ENCODE measurements at regions not wholly inside any gene's neighbourhood (a gene's known extent, or its start where the extent isn't known, plus 50 kb on each side); places are given as distances from the start of the nearest gene placed in this dataset.

- DNase-seq (ENCODE audit: low spot score): no peak
Measured at GRCh38 chr2:57515366-57515765, 531.2 kb upstream of the VRK2 start.

DNA sequence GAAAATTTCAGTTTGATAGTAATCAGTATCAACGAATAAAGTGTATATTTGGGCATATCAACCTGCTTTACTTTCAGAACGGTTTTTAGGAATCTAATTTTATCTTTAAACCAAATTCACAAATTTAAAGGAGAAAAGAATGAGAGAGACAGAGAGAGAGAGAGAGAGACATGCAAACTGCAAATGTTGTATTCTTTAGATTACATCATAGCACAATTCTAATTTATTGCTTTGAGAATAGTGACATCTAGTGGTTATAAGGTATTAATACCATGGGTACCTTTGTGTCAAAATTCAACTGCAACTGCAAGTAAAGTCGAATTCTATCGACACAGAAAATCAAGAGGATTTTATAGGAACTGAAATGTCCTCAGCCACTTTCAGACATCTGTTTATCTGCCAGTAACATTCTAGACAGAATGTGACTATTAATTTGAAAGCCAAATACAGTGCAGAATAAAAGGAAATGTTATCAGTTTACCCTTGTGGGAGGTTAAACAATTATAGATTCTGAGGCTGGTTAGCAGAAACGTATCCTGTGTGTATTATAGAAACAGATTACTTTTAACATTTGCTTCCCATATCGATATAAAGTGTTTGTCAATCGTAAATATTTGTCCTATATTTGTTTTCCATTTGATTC is 529.8 kb upstream of the VRK2 start:
- DNase-seq (ENCODE audit: low spot score): peak; percentile 7

GRCh38 chr2:57523304-57523703 is 523.3 kb upstream of the VRK2 start:
- DNase-seq (ENCODE audit: low spot score): no peak

GRCh38 chr2:57527685-57528084 is 518.9 kb upstream of the VRK2 start:
- no peak for DNase-seq (ENCODE audit: low spot score)

DNA sequence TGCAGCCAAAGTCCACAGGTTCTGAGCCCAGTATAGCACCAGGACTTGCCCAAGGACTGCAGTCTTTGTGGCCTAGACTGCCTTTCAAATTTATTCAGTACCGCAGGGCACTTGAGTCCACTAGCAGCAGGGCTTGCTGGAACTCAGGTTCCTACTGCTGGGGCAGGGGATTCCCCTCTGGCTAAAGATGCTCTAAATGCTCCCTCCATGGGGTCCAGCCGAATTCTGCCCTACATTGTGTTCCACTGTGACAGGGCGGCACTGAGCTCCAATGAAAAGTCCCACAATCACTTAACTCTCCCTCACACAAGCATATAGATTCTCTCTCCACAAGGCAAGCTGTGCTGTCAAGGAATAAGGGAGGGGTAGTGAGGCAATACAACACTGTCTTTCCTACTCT is 518.1 kb upstream of the VRK2 start:
- no peak for DNase-seq (ENCODE audit: low spot score)

DNA sequence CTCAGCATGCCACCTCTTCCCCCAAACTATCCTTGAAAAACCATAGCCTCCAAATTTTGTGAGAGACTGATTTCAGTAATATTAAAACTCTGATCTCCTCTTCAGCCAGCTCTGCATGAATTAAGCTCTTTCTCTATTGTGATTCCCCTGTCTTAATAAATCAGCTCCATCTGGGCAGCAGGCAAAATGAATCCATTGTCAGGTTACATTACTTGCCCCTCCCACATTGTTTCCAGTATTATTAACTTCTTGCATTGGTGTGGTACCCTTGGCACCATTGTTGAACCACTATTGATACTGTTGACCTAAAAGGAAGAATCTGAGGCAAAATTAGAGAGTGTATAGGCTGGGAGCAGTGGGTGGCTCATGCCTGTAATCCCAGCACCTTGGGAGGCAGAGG is 512.2 kb upstream of the VRK2 start:
- DNase-seq (ENCODE audit: low spot score): no peak

GRCh38 chr2:57536535-57537231 is 509.9 kb upstream of the VRK2 start:
- DNase-seq (ENCODE audit: low spot score): no peak

GRCh38 chr2:57539761-57540160 is 506.8 kb upstream of the VRK2 start:
- DNase-seq (ENCODE audit: low spot score): no peak

DNA sequence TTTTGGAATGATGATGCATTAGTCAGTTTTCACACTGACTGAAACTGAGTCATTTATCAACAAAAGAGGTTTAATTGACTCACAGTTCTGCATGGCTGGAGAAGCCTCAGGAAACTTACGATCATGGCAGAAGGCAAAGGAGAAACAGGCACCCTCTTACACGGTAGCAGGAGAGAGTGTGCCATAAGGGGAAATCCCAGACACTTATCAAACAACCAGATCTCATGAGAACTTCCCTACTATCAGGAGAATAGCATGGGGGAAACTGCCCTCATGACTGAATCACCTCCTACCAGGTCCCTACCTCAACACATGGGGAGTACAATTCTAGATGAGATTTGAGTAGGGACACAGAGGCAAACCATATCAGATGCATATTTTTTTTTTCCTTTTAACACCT is 504.5 kb upstream of the VRK2 start:
- no peak for DNase-seq (ENCODE audit: low spot score)

DNA sequence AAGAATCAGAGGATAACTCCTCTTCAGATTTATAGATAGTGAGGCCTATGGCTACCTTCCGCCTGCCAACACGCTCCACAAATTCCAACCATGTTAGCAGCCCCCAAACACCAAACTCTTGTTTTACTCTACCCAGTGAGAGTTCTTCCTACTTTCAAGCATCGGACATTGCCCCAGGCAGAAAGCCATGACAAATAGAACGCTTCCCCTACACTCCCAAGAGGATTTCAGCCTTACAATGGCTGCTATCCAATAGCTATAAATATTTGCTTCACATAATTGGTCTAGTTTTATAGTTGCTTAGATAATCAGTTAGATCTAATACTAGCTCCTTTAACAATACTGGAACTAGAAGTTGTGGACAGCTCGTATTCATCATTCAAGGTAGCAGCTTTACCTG is 503.4 kb upstream of the VRK2 start:
- DNase-seq (ENCODE audit: low spot score): no peak

DNA sequence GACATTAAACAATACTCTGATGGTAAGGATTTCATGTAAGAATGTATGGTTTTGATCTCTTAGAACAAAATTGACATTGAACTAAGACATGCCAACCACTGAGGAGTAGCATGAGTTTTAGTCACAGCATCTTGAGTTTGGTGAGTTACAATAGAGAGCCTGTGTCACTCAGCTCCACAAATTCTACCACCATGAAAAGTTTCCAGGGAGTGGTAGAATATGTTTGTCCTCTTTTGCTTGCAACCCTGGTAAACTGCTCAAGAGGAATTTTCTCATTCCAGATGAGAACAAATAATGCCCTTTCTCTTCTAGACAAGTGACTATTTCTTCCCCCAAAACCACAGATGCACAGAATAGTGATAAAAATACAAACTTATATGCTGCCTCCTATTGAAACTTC is 502.0 kb upstream of the VRK2 start:
- no peak for DNase-seq (ENCODE audit: low spot score)

GRCh38 chr2:57546478-57546877 is 500.1 kb upstream of the VRK2 start:
- DNase-seq (ENCODE audit: low spot score): no peak

DNA sequence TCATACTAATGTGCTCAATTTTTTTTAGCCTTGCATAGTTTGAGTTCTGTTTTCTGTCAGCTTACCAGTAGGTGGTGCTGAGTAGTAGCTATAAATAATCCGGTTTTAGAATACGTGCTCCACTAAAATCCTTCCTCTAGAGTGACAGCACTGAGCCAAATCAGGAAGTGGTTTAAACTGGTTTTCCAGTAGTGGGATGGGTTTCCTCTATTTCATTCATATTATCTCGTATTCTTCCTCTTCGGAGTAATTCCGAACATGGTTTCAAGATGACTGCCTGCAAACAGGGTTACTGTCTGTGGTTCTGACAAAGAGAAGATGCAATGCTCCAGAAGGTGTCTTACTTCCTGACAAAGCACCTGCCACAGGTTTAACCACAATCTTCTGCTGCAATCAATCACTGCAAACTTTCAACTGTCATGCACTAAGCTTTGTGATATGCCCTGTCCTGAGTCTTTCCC is 496.9 kb upstream of the VRK2 start:
- no peak for DNase-seq (ENCODE audit: low spot score)

DNA sequence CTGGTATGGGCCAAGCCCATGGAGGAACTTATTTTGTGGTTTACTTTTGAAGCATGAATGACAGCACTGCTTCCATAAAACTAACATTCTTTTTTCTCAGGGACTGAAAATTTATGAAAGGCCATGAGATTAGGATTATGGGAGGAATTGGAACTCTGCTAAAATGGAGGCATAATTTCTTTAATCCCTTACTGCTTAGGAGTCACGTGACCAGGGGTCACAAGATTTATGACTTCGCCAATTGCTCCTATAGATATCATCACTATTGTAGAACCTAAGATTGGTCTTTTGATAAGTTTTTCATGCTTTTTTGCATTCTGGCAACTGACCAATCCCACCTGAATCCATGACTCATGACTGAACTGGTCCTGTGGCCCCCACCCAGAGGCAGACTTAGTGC is 495.7 kb upstream of the VRK2 start:
- no peak for DNase-seq (ENCODE audit: low spot score)

GRCh38 chr2:57552885-57553284 is 493.7 kb upstream of the VRK2 start:
- DNase-seq (ENCODE audit: low spot score): no peak

DNA sequence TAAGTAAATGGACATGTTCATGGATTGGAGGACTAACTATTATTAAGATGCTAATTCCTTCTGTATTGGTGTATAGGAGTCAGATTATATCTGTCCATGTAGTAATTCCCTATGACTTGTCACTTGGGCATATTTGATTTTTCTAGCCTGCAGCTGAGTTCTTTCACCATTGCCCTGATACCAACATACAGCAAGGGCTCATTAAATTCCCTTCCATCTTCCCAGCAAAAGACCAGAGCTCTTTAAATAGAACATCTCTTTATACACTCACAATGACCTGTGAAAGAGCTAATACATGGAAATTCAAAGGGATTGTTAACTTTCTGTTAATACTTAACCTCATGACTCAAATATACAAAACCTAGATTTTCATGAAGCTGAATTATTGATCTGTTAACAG is 492.3 kb upstream of the VRK2 start:
- DNase-seq (ENCODE audit: low spot score): no peak

- no peak for DNase-seq (ENCODE audit: low spot score)
Measured at GRCh38 chr2:57558312-57558711, 488.3 kb upstream of the VRK2 start.

DNA sequence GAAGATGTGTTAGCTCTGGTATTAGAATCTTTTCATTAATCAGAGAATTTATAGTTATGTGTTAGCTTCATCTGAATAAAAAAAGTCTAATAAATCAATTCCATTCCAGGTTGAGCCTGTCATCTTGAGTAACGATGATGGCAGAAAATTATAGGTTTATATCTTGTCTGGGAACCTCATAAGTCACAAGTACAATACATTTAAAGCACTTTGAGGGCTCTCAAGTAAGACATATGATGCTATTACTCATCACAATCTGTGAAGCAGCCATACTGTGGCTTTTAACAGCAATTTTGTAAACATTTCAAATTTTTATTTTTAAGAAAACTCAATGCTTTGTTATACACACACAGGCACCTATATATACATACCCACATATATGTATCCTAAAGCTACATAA is 484.1 kb upstream of the VRK2 start:
- DNase-seq (ENCODE audit: low spot score): no peak

DNA sequence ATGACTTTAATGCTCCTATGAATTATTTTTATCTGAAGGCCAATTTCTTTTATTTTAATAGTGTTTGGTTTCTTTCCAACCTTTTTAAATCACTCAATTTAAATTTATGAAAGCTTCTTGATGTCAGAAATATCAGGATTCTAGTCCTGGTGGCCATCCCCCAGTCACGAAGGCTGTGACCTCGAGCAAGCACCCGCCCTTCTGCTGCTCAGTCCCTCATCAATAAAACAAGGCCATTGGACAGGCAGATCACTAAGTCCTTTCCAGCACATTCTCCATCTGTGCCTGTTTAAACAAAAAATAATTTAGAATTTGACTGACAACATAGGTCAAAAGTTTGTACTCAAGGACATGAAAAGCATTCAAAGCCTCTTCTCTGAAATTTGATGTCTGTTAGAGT is 483.6 kb upstream of the VRK2 start:
- DNase-seq (ENCODE audit: low spot score): no peak

GRCh38 chr2:57567245-57567644 is 479.4 kb upstream of the VRK2 start:
- no peak for DNase-seq (ENCODE audit: low spot score)

GRCh38 chr2:57569396-57569795 is 477.2 kb upstream of the VRK2 start:
- no peak for DNase-seq (ENCODE audit: low spot score)

DNA sequence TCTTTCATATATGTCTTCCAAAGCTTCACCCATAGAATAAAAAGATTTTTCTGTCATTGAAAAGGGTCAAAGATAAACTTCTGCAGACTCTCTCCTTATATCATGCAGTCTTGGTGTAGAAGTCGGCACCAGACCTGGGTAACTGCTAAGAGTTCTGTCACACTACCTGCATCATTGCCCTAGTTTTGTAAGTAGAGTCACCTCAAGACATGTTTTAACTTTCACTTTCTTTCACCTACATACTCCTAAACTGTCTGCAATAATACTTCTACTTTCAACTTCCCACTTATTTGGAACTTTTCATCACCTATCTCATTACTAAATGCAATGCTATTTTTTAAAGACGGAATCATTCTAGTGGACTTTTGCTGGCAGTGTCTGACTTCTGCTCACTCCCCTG is 475.6 kb upstream of the VRK2 start:
- no peak for DNase-seq (ENCODE audit: low spot score)

GRCh38 chr2:57575700-57576268 is 470.8 kb upstream of the VRK2 start:
- no peak for DNase-seq (ENCODE audit: low spot score)

- no peak for DNase-seq (ENCODE audit: low spot score)
Measured at GRCh38 chr2:57576983-57577382, 469.6 kb upstream of the VRK2 start.

Data from HuH-7.5 (cell line).